Fibroblast of villous mesenchyme (primary cell): ENCODE measurements at regions not wholly inside any gene's neighbourhood (a gene's known extent, or its start where the extent isn't known, plus 50 kb on each side); places are given as distances from the start of the nearest gene placed in this dataset.

ENCODE experiments used
- DNase-seq: peaks from one replicate; pipeline ENCODE4 v3.0.0-alpha.2; 2010; ENCODE audit warnings: low read depth
- H3K4me3 ChIP-seq: 2 replicates; pipeline ENCODE4 v1.5.1; 2011; ENCODE audit warnings: low read depth, mild to moderate bottlenecking, low read length
- TF ChIP-seq, protein P1 (sequence below): IDR thresholded peaks from 2 replicates; pipeline ENCODE4 v1.5.1; 2012; ENCODE audit warnings: low read depth, mild to moderate bottlenecking, low read length; ENCODE audit not compliant: insufficient read depth

DNA sequence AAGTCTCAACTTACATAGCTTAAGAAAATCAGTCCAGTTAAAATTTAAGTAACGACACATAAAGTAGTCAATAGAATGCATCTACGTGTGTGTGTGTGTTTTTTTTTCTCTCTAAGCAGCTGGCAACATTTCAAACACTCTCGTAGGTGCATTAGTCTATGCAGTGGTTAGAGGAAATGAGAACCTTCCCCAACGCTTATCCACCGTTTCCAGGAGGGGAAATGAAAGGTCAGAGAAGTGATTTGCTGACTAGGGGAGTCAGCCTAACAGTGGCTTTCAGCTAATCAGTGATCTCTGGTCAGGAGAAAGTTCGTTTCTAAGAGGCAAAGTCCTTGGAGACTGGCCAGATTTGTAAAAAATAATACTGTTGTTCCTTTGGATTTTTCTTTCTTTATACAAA is 806.6 kb downstream of the C6orf118 start:
- no peak for DNase-seq
- no peak overlapping the region for H3K4me3 ChIP-seq
- TF ChIP-seq, protein P1, sequence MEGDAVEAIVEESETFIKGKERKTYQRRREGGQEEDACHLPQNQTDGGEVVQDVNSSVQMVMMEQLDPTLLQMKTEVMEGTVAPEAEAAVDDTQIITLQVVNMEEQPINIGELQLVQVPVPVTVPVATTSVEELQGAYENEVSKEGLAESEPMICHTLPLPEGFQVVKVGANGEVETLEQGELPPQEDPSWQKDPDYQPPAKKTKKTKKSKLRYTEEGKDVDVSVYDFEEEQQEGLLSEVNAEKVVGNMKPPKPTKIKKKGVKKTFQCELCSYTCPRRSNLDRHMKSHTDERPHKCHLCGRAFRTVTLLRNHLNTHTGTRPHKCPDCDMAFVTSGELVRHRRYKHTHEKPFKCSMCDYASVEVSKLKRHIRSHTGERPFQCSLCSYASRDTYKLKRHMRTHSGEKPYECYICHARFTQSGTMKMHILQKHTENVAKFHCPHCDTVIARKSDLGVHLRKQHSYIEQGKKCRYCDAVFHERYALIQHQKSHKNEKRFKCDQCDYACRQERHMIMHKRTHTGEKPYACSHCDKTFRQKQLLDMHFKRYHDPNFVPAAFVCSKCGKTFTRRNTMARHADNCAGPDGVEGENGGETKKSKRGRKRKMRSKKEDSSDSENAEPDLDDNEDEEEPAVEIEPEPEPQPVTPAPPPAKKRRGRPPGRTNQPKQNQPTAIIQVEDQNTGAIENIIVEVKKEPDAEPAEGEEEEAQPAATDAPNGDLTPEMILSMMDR: no peak

DNA sequence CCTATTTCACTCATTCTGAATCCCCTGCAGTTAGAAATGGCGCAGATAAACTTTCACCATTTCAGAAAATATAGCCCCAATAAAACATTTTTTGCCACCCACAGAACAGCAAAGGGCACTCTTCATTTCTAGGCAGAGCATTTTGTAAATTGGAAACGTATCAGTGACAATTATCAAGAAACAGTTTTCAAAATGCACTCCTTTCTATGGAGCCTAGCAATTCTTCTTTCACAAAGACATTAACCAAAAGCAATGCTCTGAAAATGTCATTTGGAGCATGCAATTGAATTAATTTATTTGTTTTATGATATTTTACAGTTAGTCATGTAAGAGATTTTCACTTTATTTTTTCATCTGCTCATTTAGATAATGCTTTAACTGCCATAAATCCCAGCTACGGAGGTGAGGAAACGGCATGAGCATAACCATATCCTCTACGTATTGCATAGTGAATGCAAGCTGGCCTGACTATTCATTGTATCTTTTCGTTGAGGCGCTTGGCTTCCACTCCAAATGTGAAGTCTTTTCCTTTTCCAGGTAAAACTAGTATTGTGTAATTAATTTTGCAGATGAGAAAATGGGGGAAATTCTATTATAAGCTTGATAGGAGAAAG is 813.4 kb downstream of the C6orf118 start:
- H3K4me3 ChIP-seq: no peak overlapping the region
- TF ChIP-seq, protein P1: no peak
- DNase-seq: no peak

DNA sequence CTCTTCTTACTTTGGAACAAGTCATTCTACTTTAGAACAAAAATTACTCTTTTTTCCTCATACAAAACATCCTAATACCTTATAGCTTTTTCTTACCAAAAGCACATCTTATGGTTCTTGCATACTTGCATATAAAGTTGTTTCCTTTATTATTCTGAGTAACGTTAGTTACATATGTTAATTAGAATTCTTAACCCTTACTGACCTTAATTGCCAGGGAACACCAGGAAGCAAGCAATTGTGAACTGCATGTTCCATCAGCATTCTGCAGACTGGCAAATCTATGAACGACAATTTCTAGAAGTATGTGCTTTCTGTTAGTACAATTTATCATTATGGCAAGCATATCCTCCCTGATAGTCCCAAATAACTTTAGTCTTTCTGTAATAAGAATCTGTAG is 831.0 kb downstream of the C6orf118 start:
- TF ChIP-seq, protein P1: no peak
- H3K4me3 ChIP-seq: no peak overlapping the region
- no peak for DNase-seq

DNA sequence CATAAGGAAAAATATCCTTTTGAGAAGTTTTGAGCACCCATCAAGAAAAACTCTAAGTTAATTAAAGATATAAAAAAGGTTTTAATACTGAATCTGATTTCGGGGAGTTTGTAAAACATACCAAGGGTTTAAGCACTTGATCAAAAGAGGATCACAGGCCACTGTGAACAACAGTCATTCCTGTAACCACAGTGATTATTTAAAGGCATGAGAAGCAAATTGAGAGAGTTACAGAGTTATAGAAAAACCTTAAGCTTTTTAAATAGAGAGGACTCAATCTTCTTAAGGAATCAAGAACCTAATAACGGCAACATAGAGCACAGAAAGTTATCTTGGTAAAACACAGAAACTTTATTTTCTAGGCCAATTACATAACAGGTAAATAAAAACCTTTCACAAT is 831.6 kb downstream of the C6orf118 start:
- H3K4me3 ChIP-seq: no peak overlapping the region
- TF ChIP-seq, protein P1: no peak
- no peak for DNase-seq

DNA sequence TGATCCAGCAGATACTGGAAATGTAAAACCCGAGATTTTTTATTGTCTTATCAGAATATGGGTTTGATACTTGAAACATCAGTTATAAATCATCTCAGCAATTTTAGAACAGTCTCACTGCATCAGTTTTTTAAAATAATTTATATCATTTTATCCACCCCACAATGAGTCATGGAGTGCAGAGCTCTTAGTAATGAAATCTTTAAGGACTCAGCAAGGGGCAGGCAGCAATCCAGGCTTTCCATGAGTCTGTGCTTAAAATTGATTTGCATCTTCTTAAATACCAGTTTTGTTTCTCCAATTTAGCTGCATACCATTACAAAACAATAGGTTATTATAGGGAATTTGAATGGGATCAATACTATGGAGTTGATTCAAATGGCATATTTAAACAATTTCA is 832.3 kb downstream of the C6orf118 start:
- TF ChIP-seq, protein P1: no peak
- no peak overlapping the region for H3K4me3 ChIP-seq
- no peak for DNase-seq

DNA sequence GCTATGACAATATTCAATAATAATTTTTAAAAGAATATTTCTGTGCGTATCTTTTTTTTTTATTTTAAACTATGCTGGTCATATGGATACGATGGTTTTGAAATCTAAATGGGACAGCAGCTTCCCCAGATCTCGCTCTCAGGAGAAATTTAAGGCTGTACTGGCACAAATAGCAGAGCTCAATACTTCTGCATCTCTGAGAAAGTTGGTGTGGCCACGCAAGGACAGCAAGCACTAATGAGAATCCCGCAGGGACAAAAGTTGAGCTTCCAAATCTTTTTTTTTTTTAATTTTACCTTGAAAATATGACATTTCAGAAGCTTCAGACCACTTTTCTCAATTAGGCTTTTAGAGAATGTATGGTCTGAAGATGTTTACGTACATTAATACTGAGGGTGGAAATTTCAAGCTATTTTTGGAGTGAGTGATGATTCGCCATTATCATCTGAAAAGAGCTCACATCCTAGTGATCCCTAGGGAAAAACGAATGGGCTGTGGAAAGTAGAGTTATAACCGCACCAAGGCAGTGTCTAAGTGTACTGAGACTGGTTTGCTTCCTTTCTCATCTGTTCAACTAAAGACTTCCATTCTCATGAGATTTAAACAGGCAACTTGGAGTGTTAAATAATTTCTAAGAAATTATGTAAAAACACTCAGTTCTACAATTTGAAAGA is 840.0 kb downstream of the C6orf118 start:
- H3K4me3 ChIP-seq: no peak overlapping the region
- TF ChIP-seq, protein P1: no peak
- DNase-seq: no peak
